SU-DHL-6 (cell line): ENCODE measurements at regions not wholly inside any gene's neighbourhood (a gene's known extent, or its start where the extent isn't known, plus 50 kb on each side); places are given as distances from the start of the nearest gene placed in this dataset.

Experiments
- H2AFZ ChIP-seq: fragments of 200-600 bp; sonication (generic); 2 replicates; pipeline ENCODE4 v1.6.1; 2014; ENCODE audit warnings: low read depth, mild to moderate bottlenecking, moderate library complexity, mixed read lengths, antibody characterized with exemption, low read length; ENCODE audit not compliant: severe bottlenecking
- H3F3A ChIP-seq: fragments of 200-600 bp; shearing (Covaris generic); 2 replicates; pipeline ENCODE4 v1.6.0; 2016; ENCODE audit warnings: antibody characterized with exemption, mild to moderate bottlenecking; ENCODE audit not compliant: insufficient read depth
- H3K27ac ChIP-seq: fragments of 200-600 bp; sonication (generic); 2 replicates; pipeline ENCODE4 v1.5.1; 2016; ENCODE audit warnings: low read depth, mild to moderate bottlenecking, low read length, moderate library complexity, mixed read lengths
- H3K27me3 ChIP-seq: fragments of 200-600 bp; sonication (generic), shearing (Covaris generic); 2 replicates; pipeline ENCODE4 v1.6.0; 2014; ENCODE audit warnings: mild to moderate bottlenecking, low read length
- H3K36me3 ChIP-seq: fragments of 200-600 bp; sonication (generic); 2 replicates; pipeline ENCODE4 v1.6.1; 2014; ENCODE audit warnings: mild to moderate bottlenecking, low read length, mixed read lengths
- H3K4me2 ChIP-seq: fragments of 300-600, 200-600 bp; shearing (Covaris generic), sonication (generic); 2 replicates; pipeline ENCODE4 v1.6.0; 2014; ENCODE audit warnings: low read length, low read depth, mild to moderate bottlenecking; ENCODE audit not compliant: poor library complexity, severe bottlenecking
- H3K4me3 ChIP-seq: fragments of 200-600 bp; sonication (generic); 2 replicates; pipeline ENCODE4 v1.5.1; 2014; ENCODE audit warnings: antibody characterized with exemption, low read length, mild to moderate bottlenecking, mixed read lengths; ENCODE audit not compliant: insufficient read depth, poor library complexity, severe bottlenecking
- H3K79me2 ChIP-seq: fragments of 200-600 bp; sonication (generic); 2 replicates; pipeline ENCODE4 v1.6.1; 2014; ENCODE audit warnings: mild to moderate bottlenecking, low read length, moderate library complexity; ENCODE audit not compliant: insufficient read depth
- H3K9ac ChIP-seq: fragments of 200-600 bp; sonication (generic); 2 replicates; pipeline ENCODE4 v1.7.0; 2014; ENCODE audit warnings: mild to moderate bottlenecking, low read length
- H3K9me2 ChIP-seq: fragments of 200-600 bp; sonication (generic); replicated peaks from 2 replicates; pipeline ENCODE4 v1.6.1; 2014; ENCODE audit warnings: low read length; ENCODE audit not compliant: insufficient read depth
- H3K9me3 ChIP-seq: fragments of 200-600 bp; sonication (generic); 2 replicates; pipeline ENCODE4 v1.6.1; 2014; ENCODE audit warnings: low read length, mixed read lengths; ENCODE audit not compliant: insufficient read depth
- H4K20me1 ChIP-seq: fragments of 200-600 bp; sonication (generic); 2 replicates; pipeline ENCODE4 v1.6.1; 2014; ENCODE audit warnings: low read depth, mild to moderate bottlenecking, antibody characterized with exemption, low read length, moderate library complexity, mixed read lengths
- CTCF ChIP-seq: fragments of 200-600 bp; sonication (generic); IDR thresholded peaks from one replicate; pipeline ENCODE4 v1.5.1; 2017; ENCODE audit warnings: antibody characterized with exemption, mild to moderate bottlenecking, low read length, moderate library complexity; ENCODE audit not compliant: insufficient read depth, poor library complexity, severe bottlenecking
- EZH2phosphoT487 ChIP-seq: fragments of 200-600 bp; sonication (generic), shearing (Covaris generic); conservative IDR thresholded peaks from 2 replicates; pipeline ENCODE4 v1.6.1; 2018; ENCODE audit warnings: mild to moderate bottlenecking, antibody characterized with exemption, low read length, moderate library complexity, mixed read lengths

- Histone ChIP-seq H3K9me2 (no peaks in the 10 kb centered on the region), H2AFZ (no peak overlapping the region), H3K27ac (no peak overlapping the region), H3K36me3 (no peaks in the 10 kb centered on the region), H3K4me3 (no peak overlapping the region), H3F3A (no peaks in the 10 kb centered on the region), H3K27me3 (no peaks in the 10 kb centered on the region), H3K79me2 (no peaks in the 10 kb centered on the region), H4K20me1 (no peaks in the 10 kb centered on the region), H3K9ac (no peak overlapping the region), H3K9me3 (no peaks in the 10 kb centered on the region), H3K4me2 (no peak overlapping the region)
- TF ChIP-seq CTCF (no peak), EZH2phosphoT487 (no peak)
Measured at GRCh38 chr11:64474680-64475079, 81.1 kb upstream of the SLC22A11 start.

DNA sequence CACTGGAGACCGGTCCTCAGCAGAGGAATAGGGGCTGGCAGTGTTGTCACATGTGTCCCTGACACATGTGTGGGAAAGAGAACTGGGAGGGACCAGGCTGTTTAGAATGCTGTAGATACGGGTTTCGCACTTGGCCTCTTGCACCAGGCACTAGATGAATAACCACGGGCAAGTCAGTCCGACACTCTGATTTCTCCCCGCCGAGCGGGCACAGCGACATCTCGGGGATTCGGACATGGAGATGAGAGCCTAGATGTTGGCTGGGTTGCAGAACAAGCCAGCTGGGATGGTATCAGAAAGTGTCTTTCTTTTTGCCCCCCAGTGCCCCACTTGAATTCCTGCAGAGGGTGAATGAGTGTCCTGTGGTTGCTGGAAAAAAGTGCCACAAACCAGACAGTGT, 80.6 kb upstream of the SLC22A11 start:
- Histone ChIP-seq H3K27me3 (no peaks in the 10 kb centered on the region), H3F3A (no peaks in the 10 kb centered on the region), H3K9me2 (no peaks in the 10 kb centered on the region), H4K20me1 (no peaks in the 10 kb centered on the region), H3K36me3 (no peaks in the 10 kb centered on the region), H3K27ac (no peak overlapping the region), H3K4me3 (no peak overlapping the region), H3K4me2 (no peak overlapping the region), H3K9me3 (no peaks in the 10 kb centered on the region), H2AFZ (no peak overlapping the region), H3K9ac (no peak overlapping the region), H3K79me2 (no peaks in the 10 kb centered on the region)
- TF ChIP-seq EZH2phosphoT487 (no peak), CTCF (no peak)

DNA sequence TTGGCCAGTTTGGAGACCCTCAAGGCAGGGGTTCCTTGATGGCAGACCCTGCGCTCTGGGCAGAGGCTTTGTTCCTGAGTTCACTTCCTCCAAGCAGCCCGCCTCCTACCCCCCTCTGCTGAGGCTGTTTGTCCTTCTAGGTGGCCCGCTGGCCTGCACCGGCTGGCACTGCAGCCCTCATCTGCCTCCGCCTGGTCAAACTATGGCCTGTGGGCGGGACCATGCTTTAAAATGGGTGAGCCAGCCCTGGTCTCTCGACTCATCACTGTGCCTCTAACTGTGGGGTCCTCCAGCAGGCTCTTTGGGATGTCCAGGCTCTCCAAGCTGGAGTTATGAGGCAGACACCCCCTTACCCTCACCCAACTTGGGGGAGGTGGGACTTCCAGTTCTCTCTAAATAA, 78.9 kb upstream of the SLC22A11 start:
- H3F3A ChIP-seq, result no peaks in the 10 kb centered on the region
- no peak overlapping the region for H3K4me2 ChIP-seq
- no peaks in the 10 kb centered on the region for H4K20me1 ChIP-seq
- H3K9ac ChIP-seq, result no peak overlapping the region
- no peak for TF ChIP-seq CTCF
- no peak for TF ChIP-seq EZH2phosphoT487
- no peaks in the 10 kb centered on the region for H3K27me3 ChIP-seq
- no peak overlapping the region for H2AFZ ChIP-seq
- no peaks in the 10 kb centered on the region for H3K9me3 ChIP-seq
- H3K36me3 ChIP-seq, result no peaks in the 10 kb centered on the region
- no peaks in the 10 kb centered on the region for H3K79me2 ChIP-seq
- no peaks in the 10 kb centered on the region for H3K9me2 ChIP-seq
- no peak overlapping the region for H3K4me3 ChIP-seq
- no peak overlapping the region for H3K27ac ChIP-seq

GRCh38 chr11:64477675-64478074, 78.1 kb upstream of the SLC22A11 start:
- H3K36me3 ChIP-seq, result no peaks in the 10 kb centered on the region
- H3K27me3 ChIP-seq, result no peaks in the 10 kb centered on the region
- H2AFZ ChIP-seq, result no peak overlapping the region
- H3K27ac ChIP-seq, result no peak overlapping the region
- H3K4me3 ChIP-seq, result no peak overlapping the region
- no peak overlapping the region for H3K4me2 ChIP-seq
- no peaks in the 10 kb centered on the region for H3F3A ChIP-seq
- no peaks in the 10 kb centered on the region for H3K9me3 ChIP-seq
- TF ChIP-seq CTCF (no peak), EZH2phosphoT487 (no peak)
- H3K9ac ChIP-seq, result no peak overlapping the region
- no peaks in the 10 kb centered on the region for H3K79me2 ChIP-seq
- H3K9me2 ChIP-seq, result no peaks in the 10 kb centered on the region
- H4K20me1 ChIP-seq, result no peaks in the 10 kb centered on the region
